Progenitor cell of endocrine pancreas (in vitro differentiated cells): ENCODE measurements at regions not wholly inside any gene's neighbourhood (a gene's known extent, or its start where the extent isn't known, plus 50 kb on each side); places are given as distances from the start of the nearest gene placed in this dataset.

Experiments used
- DNase-seq: peaks from one replicate; pipeline ENCODE4 v3.0.0; 2021; ENCODE audit warnings: low spot score; ENCODE audit not compliant: unreplicated experiment
- H3K27ac Mint-ChIP-seq: 2 replicates; pipeline ENCODE4 v1.8.0; 2021; ENCODE audit warnings: mild to moderate bottlenecking, moderate library complexity, mixed read lengths
- H3K27me3 Mint-ChIP-seq: 2 replicates; pipeline ENCODE4 v1.8.0; 2021; ENCODE audit warnings: mixed read lengths
- H3K36me3 Mint-ChIP-seq: 2 replicates; pipeline ENCODE4 v1.8.0; 2022; ENCODE audit warnings: mixed read lengths; ENCODE audit not compliant: insufficient read depth
- H3K4me1 Mint-ChIP-seq: 2 replicates; pipeline ENCODE4 v1.8.0; 2021; ENCODE audit warnings: low read depth, mixed read lengths
- H3K4me3 Mint-ChIP-seq: 2 replicates; pipeline ENCODE4 v1.8.0; 2021; ENCODE audit warnings: low read depth, mild to moderate bottlenecking, moderate library complexity, mixed read lengths
- H3K9me3 Mint-ChIP-seq: 2 replicates; pipeline ENCODE4 v1.8.0; 2021; ENCODE audit warnings: low read depth, mixed read lengths
- TF ChIP-seq, protein P1 (sequence below): fragments of 200-600 bp; sonication (generic); IDR thresholded peaks from one replicate; pipeline ENCODE4 v1.5.0; 2021; ENCODE audit warnings: antibody characterized with exemption, mild to moderate bottlenecking; ENCODE audit not compliant: unreplicated experiment

DNA sequence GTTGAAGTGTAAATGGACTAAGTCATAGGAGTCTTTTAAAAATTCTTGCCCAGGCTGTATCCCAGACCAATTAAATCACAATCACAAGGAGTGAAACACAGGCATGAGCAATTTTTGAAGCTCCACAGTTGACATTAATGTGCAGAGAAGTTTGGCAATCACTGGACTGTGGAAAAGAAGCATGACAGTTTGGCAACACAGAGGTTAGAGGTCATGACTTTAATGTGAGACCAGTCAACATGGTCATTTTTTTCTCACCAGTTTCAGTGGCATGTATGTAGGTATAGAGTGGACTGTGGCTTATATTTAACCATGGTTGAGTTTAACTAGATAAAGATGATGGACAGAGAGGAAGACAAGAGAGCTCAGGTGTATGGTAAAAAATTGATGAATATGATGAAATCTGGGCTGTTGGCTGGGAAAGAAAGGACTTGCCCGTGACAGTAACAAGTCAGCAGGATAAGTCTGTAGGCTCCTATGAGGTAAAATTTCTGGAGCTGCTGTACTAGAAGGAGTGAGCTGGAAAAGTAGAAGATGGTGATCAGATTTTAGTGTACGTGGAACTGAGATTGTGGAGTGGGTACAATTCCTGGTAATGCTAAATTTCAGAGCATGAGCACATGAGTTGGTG, 432.2 kb upstream of the GHITM start:
- peaks cover 18% of the 10 kb centered on the region for H3K4me1 Mint-ChIP-seq
- no peak overlapping the region for H3K27ac Mint-ChIP-seq
- no peaks in the 10 kb centered on the region for H3K27me3 Mint-ChIP-seq
- TF ChIP-seq, protein P1, sequence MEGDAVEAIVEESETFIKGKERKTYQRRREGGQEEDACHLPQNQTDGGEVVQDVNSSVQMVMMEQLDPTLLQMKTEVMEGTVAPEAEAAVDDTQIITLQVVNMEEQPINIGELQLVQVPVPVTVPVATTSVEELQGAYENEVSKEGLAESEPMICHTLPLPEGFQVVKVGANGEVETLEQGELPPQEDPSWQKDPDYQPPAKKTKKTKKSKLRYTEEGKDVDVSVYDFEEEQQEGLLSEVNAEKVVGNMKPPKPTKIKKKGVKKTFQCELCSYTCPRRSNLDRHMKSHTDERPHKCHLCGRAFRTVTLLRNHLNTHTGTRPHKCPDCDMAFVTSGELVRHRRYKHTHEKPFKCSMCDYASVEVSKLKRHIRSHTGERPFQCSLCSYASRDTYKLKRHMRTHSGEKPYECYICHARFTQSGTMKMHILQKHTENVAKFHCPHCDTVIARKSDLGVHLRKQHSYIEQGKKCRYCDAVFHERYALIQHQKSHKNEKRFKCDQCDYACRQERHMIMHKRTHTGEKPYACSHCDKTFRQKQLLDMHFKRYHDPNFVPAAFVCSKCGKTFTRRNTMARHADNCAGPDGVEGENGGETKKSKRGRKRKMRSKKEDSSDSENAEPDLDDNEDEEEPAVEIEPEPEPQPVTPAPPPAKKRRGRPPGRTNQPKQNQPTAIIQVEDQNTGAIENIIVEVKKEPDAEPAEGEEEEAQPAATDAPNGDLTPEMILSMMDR, result no peak
- no peak overlapping the region for H3K4me3 Mint-ChIP-seq
- no peaks in the 10 kb centered on the region for H3K36me3 Mint-ChIP-seq
- no peaks in the 10 kb centered on the region for H3K9me3 Mint-ChIP-seq
- no peak for DNase-seq

DNA sequence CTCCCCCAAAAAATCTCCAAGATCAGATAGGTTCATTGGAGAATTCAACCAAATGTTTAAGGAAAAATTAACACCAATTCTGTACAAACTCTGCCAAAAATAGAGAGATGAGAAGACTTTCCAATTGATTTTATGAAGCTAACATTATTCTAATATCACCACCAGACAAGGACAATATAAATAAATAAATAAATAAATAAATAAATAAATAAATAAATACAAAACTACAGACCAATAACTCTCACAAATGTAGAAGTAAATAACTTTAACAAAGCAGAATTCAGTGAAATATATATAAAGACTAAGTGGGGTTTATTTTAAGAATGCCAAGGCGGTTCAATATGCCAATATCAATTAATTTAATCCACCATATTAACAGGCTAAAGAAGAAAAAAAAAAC, 425.9 kb upstream of the GHITM start:
- no peaks in the 10 kb centered on the region for H3K9me3 Mint-ChIP-seq
- no peaks in the 10 kb centered on the region for H3K36me3 Mint-ChIP-seq
- no peak for DNase-seq
- H3K4me3 Mint-ChIP-seq, result no peak overlapping the region
- no peaks in the 10 kb centered on the region for H3K27me3 Mint-ChIP-seq
- no peak overlapping the region for H3K27ac Mint-ChIP-seq
- TF ChIP-seq, protein P1, result no peak
- H3K4me1 Mint-ChIP-seq, result peaks cover under 1% of the 10 kb centered on the region

DNA sequence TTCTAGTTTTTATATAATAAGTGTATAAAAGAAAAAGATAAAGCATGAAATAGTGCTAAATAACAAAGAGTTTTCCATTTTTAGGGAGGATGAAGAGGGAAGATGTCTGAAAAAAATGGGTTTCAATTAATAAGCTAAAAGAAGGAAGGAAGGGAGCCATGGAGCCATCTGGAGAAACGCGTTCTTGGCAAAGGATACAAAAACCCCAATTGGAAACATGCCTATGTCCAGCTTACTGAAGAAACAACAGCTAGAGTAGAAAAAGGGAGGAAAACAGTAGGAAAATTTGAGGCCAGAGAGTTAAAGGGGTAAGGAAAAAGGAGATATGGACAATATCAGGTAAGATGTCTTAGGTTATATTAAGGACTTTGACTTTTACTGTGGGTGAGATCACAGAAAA, 416.2 kb upstream of the GHITM start:
- DNase-seq, result no peak
- no peaks in the 10 kb centered on the region for H3K27me3 Mint-ChIP-seq
- H3K36me3 Mint-ChIP-seq, result no peaks in the 10 kb centered on the region
- no peaks in the 10 kb centered on the region for H3K4me1 Mint-ChIP-seq
- H3K4me3 Mint-ChIP-seq, result no peak overlapping the region
- no peak overlapping the region for H3K27ac Mint-ChIP-seq
- TF ChIP-seq, protein P1, result no peak
- H3K9me3 Mint-ChIP-seq, result no peaks in the 10 kb centered on the region

DNA sequence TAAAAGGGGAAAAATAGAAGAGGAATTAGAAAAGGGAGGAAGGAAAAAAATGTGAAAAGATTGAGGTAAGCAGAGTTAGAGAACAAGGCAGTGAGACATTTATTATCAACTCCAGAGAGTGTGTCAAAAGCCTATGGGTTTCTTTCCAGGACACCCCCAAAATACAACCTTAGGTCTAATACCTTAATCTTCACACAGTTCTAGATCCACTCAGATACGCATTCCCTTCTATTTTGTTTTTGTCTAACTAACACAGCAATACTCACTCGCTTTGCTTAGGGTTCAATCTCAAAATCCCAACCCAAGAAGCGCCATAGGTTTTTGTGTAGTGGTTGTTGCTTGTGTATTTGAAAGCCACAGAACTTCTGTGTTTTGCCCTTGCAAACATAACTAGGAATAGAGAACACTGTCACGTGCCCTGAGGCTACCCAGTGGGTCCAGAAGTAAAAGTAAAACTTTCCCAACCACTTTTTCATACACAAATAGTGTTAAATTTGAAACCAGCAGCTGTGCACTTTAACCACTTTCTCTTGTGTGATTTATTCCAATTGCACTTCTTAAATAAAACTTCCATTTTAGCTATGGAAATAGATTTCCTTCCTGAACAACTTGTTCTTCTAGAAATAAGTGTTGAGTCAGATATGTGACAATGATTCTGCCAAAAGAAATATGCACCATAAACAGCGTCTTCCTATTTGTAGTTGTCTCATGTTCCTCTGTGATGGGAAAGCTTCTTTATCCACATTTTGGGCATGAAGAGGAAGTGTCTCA, 414.7 kb upstream of the GHITM start:
- Mint-ChIP-seq H3K27ac (no peak overlapping the region), H3K27me3 (no peaks in the 10 kb centered on the region), H3K4me3 (no peak overlapping the region), H3K36me3 (no peaks in the 10 kb centered on the region), H3K9me3 (no peaks in the 10 kb centered on the region), H3K4me1 (no peaks in the 10 kb centered on the region)
- TF ChIP-seq, protein P1, result no peak
- DNase-seq, result no peak

DNA sequence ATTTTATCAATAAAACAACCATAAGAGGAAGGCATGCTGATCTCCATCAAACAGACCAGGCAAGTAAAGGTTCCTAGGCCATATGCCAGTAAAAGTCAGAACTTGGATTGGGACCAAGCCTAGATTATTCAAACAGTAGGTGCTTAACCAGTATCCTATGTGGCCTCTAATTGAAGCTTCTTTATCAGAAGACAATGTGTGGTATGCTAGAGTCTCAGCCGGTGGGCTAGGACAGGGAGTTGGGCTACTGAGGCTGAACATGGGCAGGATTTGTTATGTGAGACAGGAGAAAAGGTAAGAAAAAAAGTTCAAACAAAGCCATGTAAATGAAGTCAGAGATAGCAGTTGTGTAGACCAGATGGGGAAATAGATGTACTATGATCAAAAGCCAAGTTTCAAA, 413.7 kb upstream of the GHITM start:
- no peaks in the 10 kb centered on the region for H3K27me3 Mint-ChIP-seq
- no peak overlapping the region for H3K4me3 Mint-ChIP-seq
- no peak for DNase-seq
- no peaks in the 10 kb centered on the region for H3K9me3 Mint-ChIP-seq
- no peaks in the 10 kb centered on the region for H3K36me3 Mint-ChIP-seq
- H3K27ac Mint-ChIP-seq, result no peak overlapping the region
- TF ChIP-seq, protein P1, result no peak
- no peaks in the 10 kb centered on the region for H3K4me1 Mint-ChIP-seq
